Heart left ventricle (tissue), 16 donors: ENCODE measurements at regions not wholly inside any gene's neighbourhood (a gene's known extent, or its start where the extent isn't known, plus 50 kb on each side); places are given as distances from the start of the nearest gene placed in this dataset.

Experiments used
- ATAC-seq, 4 donors: fragments of 200-7000 bp; cut with Tn5 transposase; one replicate each; pipeline ENCODE4 v1.9.1; 2020 to 2022; ENCODE audit warnings: moderate library complexity in 4 of 4, mild to moderate bottlenecking in 3 of 4, moderate number of reproducible peaks in 1 of 4
- DNase-seq, 5 donors: peaks; one replicate each; pipeline ENCODE4 v3.0.0-alpha.2; 2020
- H3K27ac ChIP-seq, 12 donors: fragments of 200-600 bp; sonication (generic) in 4 of 12; one replicate each; pipeline versions ENCODE4 v1.5.0 to v1.8.0; 2016 to 2022; ENCODE audit warnings: mild to moderate bottlenecking in 2 of 12
- H3K27me3 ChIP-seq, 9 donors: fragments of 200-600 bp; sonication (generic) in 2 of 9; one replicate each; pipeline versions ENCODE4 v1.5.1 to v1.8.0; 2016 to 2022; ENCODE audit warnings: mild to moderate bottlenecking in 3 of 9
- H3K36me3 ChIP-seq, 9 donors: fragments of 200-600 bp; sonication (generic) in 2 of 9; one replicate each; pipeline versions ENCODE4 v1.5.0 to v1.8.0; 2018 to 2022; ENCODE audit warnings: mild to moderate bottlenecking in 2 of 9
- H3K4me1 ChIP-seq, 12 donors: fragments of 200-600 bp; sonication (generic) in 4 of 12; one replicate each; pipeline versions ENCODE4 v1.5.0 to v1.8.0; 2016 to 2022; ENCODE audit warnings: mild to moderate bottlenecking in 3 of 12
- H3K4me3 ChIP-seq, 12 donors: fragments of 200-600 bp; sonication (generic) in 4 of 12; one replicate each; pipeline versions ENCODE4 v1.5.0 to v1.8.0; 2017 to 2022; ENCODE audit warnings: mild to moderate bottlenecking in 9 of 12, moderate library complexity in 4 of 12
- H3K9me3 ChIP-seq, 12 donors: fragments of 200-600 bp; sonication (generic) in 4 of 12; one replicate each; pipeline versions ENCODE4 v1.5.0 to v1.8.0; 2016 to 2022; ENCODE audit warnings: mild to moderate bottlenecking in 1 of 12
- POLR2A ChIP-seq, 2 donors: fragments of 450-650 bp; IDR thresholded peaks; one replicate each; pipeline ENCODE4 v1.6.1; 2017; ENCODE audit warnings: antibody characterized with exemption in 2 of 2, mild to moderate bottlenecking in 2 of 2, moderate library complexity in 2 of 2
- WGBS, 4 donors: extraction: QIAGEN DNeasy Blood & Tissue Kit in 2 of 4; methylation state at CpG; one replicate each; pipeline versions ENCODE4 v1.1.5 to v1.1.7; 2013 to 2018; 5-methylcytosine and 5-hydroxymethylcytosine counted together
- intact Hi-C, 10 donors: fragments of 100-400 bp; cut with DNase I; formaldehyde crosslinking; loops; one replicate each; pipeline versions ENCODE4 v1.11.1 to v1.14.2; 2022
- TF ChIP-seq, protein P1 (sequence below), 12 donors: fragments of 200-600 bp; sonication (generic) in 4 of 12; IDR thresholded peaks; one replicate each; pipeline versions ENCODE4 v1.5.0 to v1.8.0; 2018 to 2022; ENCODE audit warnings: antibody characterized with exemption in 12 of 12, mild to moderate bottlenecking in 5 of 12
- donor health status: ischemic (EF 13 %, LVEDD 7.1; RV severe dilation, severe dysfunction).
- donor health status: healthy with polysubstance abuse.
- donor health status: DM: no; HTN: yes; CAD: no.
- donor health status: DM: no; HTN: no; CAD: no.
- donor health status: ischemic (EF 25% LVEDD 6.9; RV normal size, moderate dysfunction).
- donor health status: ischemic (EF 25% LVEDD 5.7; RV mildly dilated, moderate dysfunction).
- donor health status: healthy.
- donor health status: DM: yes; HTN: yes; CAD: no.
- donor health status: ischemic (EF 35%, LVEDD 5.7; RV mildly dilated, moderate dysfunction).
- donor health status: nonischemic (EF 11% LVEDD 7.7; RV severe dilation, severe dysfunction).
- donor health status: DM: yes; HTN: yes; CAD: no.
- donor health status: PGD.
- donor health status: ischemic (EF 29% LVEDD 5.4; RV normal size, mild dysfunction).
- donor health status: nonischemic (EF 23%, LVEDD 6.1; RV moderate dilation, normal function).

GRCh38 chr3:124383846-124384466 is 346.3 kb upstream of the UMPS start:
- no peak for DNase-seq
- Histone ChIP-seq H3K4me3 (no peak overlapping the region), H3K9me3 (no peaks in the 10 kb centered on the region), H3K27ac (no peak overlapping the region), H3K4me1 (peaks cover 0 to 22% (median 5%) of the 10 kb centered on the region in 12 donors), H3K27me3 (no peaks in the 10 kb centered on the region), H3K36me3 (peaks cover 0 to 6% (median 0%) of the 10 kb centered on the region in 9 donors)
- no peak for TF ChIP-seq POLR2A (IDR thresholded peaks at IDR 0.05)
- TF ChIP-seq, protein P1, sequence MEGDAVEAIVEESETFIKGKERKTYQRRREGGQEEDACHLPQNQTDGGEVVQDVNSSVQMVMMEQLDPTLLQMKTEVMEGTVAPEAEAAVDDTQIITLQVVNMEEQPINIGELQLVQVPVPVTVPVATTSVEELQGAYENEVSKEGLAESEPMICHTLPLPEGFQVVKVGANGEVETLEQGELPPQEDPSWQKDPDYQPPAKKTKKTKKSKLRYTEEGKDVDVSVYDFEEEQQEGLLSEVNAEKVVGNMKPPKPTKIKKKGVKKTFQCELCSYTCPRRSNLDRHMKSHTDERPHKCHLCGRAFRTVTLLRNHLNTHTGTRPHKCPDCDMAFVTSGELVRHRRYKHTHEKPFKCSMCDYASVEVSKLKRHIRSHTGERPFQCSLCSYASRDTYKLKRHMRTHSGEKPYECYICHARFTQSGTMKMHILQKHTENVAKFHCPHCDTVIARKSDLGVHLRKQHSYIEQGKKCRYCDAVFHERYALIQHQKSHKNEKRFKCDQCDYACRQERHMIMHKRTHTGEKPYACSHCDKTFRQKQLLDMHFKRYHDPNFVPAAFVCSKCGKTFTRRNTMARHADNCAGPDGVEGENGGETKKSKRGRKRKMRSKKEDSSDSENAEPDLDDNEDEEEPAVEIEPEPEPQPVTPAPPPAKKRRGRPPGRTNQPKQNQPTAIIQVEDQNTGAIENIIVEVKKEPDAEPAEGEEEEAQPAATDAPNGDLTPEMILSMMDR (IDR thresholded peaks at IDR 0.05), result no peak
- intact Hi-C loops, result no loop called here
- 68 to 86% (median 75%) methylated on average over 6 of the region's 6 CpGs for WGBS, 4 donors
- ATAC-seq, result no peak

- ATAC-seq (no peak), DNase-seq (peak in 1 of 5 donors; percentile 34)
- intact Hi-C loops, result no loop called here
- peaks cover 0 to 6% (median 0%) of the 10 kb centered on the region in 9 donors for H3K36me3 ChIP-seq
- WGBS, 4 donors, result 78 to 91% (median 90%) methylated on average over 16 to 19 of the region's 19 CpGs
- H3K4me3 ChIP-seq, result no peak overlapping the region
- peaks cover 0 to 22% (median 5%) of the 10 kb centered on the region in 12 donors for H3K4me1 ChIP-seq
- H3K27ac ChIP-seq, result no peak overlapping the region
- H3K27me3 ChIP-seq, result no peaks in the 10 kb centered on the region
- TF ChIP-seq POLR2A (IDR thresholded peaks at IDR 0.05), result no peak
- TF ChIP-seq, protein P1 (IDR thresholded peaks at IDR 0.05), result no peak
- H3K9me3 ChIP-seq, result no peaks in the 10 kb centered on the region
These were observed 345.7 kb upstream of the UMPS start for GRCh38 chr3:124384527-124384926.

GRCh38 chr3:124385996-124386395 is 344.3 kb upstream of the UMPS start:
- TF ChIP-seq POLR2A (IDR thresholded peaks at IDR 0.05), result no peak
- TF ChIP-seq, protein P1 (IDR thresholded peaks at IDR 0.05), result no peak
- H3K9me3 ChIP-seq, result no peaks in the 10 kb centered on the region
- ATAC-seq (no peak), DNase-seq (no peak)
- no peaks in the 10 kb centered on the region for H3K27me3 ChIP-seq
- peaks cover 0 to 22% (median 5%) of the 10 kb centered on the region in 12 donors for H3K4me1 ChIP-seq
- H3K4me3 ChIP-seq, result no peak overlapping the region
- H3K36me3 ChIP-seq, result peaks cover 0 to 6% (median 0%) of the 10 kb centered on the region in 9 donors
- WGBS, 4 donors, result 82 to 89% (median 83%) methylated on average over 2 of the region's 2 CpGs
- no peak overlapping the region for H3K27ac ChIP-seq
- intact Hi-C loops, result no loop called here

GRCh38 chr3:124386996-124387595 is 343.2 kb upstream of the UMPS start:
- no peak overlapping the region for H3K27ac ChIP-seq
- peaks cover 0 to 6% (median 0%) of the 10 kb centered on the region in 9 donors for H3K36me3 ChIP-seq
- ATAC-seq, result peak in 2 of 4 donors; percentile 44 to 55
- no peak overlapping the region for H3K4me3 ChIP-seq
- no peak for DNase-seq
- peaks cover 0 to 22% (median 5%) of the 10 kb centered on the region in 12 donors for H3K4me1 ChIP-seq
- TF ChIP-seq POLR2A (IDR thresholded peaks at IDR 0.05), result no peak
- no peaks in the 10 kb centered on the region for H3K27me3 ChIP-seq
- intact Hi-C loops, result no loop called here
- 58 to 77% (median 71%) methylated on average over 4 of the region's 4 CpGs for WGBS, 4 donors
- no peaks in the 10 kb centered on the region for H3K9me3 ChIP-seq
